ELF-1 (cell line): ENCODE measurements at regions not wholly inside any gene's neighbourhood (a gene's known extent, or its start where the extent isn't known, plus 50 kb on each side); places are given as distances from the start of the nearest gene placed in this dataset.
"Not testable (repeated sequence)": the region's sequence is repeated elsewhere in the genome, so short reads cannot be mapped to it uniquely, and the experiment has no call there.

Experiments used
- DNase-seq: peaks from one replicate; pipeline ENCODE4 v3.0.0-alpha.2; 2016; ENCODE audit warnings: low read depth, low spot score

DNA sequence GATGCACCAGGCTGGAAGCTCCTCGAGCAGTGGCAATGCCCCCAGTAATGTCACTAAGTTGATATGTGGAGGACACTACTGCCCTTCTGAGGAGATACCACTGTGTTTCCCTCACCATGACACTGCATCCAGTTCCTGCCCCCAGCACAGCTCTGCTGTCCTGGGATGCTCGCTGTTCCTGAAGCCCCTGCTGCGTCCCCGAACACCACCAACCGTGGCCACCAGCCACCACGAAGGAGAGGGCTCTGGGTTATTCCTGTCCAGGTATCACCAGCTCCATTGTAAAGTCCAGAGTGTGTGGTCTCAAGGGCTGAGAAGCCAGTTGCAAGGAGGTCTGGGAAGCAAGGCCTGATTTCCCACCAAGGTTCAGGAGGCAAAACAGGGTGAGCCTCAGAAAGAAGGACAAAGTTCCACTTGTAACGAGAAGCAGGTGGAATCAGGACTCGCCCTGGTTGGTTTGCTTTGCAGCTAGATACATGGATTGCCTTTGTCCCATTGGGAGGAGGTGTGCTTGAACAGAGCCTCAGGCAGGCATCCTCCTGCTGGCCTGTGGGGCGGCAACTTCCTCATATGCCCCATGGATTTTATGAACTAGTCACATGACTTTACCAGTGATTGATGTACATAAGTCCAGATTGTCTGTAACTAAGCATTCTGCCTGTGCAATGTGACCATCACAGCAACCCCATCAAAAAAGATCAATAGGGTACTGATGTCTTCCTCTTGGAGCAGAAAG is 427.0 kb upstream of the VSTM2A start:
- DNase-seq, result no peak

DNA sequence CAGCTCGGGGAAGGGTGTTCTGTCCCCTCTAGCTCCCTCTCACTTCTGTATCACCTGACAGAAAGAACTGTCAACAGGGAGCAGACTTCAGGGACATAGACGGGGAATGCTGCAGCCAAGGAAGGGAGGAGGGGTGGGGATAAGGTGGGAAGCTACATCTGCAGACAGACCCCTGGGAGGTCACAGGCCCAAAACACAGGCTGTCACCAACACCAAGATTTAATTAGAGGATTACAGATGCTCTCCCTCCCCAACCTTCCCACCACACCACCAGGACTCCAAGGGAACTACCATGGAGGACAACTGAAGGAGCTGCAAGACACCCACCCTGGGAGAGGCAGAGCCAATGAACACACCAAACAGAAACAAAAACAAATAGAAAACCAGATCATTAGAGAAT is 425.2 kb upstream of the VSTM2A start:
- peak; percentile 3 for DNase-seq

DNA sequence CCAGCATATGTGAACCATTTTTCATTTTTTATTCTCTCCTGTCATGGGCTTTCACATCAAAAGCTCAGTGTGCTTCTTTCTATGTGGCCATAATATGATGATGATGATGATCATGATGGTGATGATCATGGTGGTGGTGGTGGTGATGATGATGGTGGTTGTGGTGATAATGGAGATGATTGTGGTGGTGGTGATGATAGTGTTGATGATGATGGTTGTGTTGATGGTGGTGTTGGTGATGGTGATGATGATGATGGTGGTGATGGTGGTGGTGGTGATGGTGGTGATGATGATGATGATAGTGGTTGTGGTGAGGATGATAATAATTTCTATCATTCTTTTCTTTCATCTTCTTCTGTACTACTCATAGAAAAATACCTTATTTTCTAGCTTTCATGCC is 413.1 kb upstream of the VSTM2A start:
- DNase-seq, result no peak

DNA sequence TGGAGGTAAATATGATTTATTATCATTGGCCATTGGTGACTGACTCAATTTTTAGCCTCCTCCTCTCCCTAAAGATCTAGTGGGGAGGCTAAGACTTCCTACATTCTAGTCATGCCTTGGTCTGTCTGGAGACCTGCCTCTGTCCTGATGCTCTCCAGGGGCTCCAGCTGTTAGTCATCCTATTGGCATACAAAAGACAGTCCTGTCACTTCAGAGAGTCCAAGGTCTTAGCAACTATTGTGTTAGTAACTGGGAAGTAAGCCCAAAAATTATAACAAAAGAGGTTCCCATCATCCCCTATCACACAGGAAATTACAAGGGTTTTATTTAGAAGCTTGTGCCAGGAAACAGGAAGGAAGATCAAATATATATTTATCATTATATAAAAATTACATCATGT is 400.6 kb upstream of the VSTM2A start:
- DNase-seq, result no peak

DNA sequence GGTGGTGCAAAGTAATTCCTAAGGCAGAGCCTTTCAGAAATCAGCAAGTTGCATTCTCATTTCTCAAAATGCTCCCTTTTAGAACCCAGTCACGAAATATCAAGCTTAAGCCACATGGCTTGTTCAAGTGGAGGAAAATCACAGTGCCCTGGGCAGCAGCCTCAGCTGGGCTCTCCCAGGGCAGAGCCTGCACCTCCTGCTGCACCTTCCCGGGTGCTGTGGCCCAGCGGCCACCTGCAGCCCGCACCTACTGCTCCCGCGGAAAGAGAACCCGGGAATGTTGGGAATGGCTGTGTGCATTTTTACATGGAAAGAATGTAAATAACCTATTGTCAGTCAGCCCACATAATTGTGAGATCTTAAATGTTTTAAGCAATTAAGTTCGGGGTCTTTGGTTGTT is 396.5 kb upstream of the VSTM2A start:
- no peak for DNase-seq

DNA sequence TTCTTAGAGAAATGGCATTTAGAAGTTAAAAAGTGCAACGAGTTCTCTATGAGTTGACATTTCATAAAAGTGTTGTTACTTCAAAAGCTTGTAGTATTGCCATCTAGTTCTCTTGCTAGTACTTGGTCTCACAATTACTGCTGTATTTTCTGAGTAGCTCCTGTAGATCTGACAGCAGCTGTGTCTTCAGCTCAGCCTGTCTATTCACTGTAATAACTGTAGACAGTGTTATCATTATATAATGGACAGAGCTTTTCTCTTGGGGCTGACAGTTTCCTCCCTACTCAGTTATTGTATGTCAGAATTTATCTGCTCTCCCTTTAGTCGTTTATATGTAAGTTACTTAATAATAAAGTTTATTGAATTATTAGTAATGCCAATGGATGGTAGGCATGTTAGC is 388.7 kb upstream of the VSTM2A start:
- no peak for DNase-seq

DNA sequence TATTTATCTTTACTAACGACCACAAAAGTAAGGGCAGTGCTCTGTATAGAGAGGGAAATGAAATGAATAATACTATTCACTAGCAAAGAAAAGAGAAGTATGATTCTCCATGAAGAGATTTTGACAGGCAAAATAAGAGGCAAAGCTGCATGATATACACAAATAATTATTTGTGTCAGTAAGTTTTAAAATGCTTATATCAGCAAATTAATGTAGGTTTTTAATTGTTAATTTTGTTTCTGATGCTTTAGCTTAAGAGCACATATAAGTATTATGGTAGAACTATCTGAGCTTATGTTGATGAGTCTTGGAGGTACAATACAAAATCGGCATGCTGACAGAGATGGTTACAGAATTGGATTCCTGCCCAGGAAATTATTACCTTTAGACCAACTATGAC is 383.1 kb upstream of the VSTM2A start:
- DNase-seq, result no peak

DNA sequence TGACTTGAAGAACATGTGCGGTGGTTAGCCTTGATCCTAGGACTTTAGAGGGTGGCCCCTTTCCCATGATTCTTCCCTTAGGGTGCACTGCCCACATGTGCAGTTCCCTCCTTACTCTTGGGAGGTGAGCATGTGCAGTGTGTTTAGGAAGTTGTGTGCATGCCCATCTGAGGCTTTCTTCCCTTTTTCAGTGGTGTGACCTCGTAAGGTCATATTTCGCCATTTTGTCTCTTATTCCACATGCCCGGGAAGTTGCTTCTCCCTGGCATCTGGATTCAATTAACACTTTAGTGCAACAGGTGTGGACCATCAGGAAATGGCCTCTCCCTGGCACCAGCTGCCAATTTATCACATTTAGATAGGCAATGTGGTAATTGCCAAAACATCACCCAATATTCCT is 380.6 kb upstream of the VSTM2A start:
- DNase-seq, result no peak

DNA sequence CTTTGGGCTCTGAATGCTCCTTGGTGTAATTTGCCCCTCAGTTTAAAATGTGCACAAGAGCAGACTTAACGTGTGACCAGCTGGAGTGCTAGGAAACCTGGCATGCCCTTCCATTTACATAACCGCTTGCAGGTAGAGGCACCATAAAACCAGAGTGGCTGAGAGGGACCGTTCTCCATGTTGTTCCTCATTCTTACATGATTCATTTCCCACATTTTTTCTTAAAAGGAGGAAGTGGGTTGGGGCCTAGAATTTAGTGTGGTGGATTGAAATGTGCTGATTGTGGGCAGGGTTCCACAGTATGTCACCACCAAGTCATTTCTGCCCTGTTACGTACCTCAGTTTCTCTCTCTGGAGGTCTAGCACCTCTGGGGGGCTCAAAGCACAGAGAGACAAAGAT is 375.8 kb upstream of the VSTM2A start:
- no peak for DNase-seq

DNA sequence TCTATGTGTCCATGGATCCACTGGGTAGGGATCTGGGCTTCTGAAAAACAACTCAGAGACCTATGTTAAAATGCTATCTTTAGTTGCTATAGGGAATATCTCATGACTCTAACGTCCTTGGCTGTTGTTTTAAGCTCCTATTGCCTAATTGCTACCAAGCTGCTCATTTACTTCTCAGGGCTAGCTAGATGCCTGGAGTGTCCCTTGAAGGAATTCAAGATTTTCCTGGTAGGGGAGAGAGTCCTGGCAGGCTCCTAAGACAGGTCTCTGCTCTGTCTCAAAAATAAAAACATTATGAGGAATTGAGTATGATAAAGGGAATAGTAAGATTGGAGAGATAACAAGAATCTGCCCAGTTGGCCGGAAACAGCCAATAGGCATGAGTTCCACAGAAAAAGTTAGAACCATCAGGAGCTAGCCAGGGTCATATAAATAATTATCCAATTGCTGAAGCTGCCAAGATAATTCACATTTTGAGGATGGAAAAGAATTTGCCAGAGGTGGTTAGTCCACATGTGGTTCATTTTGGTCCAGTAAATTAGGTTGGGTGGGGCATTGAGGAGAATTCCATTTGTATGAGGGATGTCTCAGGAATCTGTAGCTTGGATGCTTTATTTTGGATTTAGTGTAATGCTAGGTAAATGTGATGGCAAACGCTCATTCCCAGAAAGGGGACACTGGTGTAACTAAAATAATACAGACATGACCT is 362.7 kb upstream of the VSTM2A start:
- DNase-seq, result no peak

DNA sequence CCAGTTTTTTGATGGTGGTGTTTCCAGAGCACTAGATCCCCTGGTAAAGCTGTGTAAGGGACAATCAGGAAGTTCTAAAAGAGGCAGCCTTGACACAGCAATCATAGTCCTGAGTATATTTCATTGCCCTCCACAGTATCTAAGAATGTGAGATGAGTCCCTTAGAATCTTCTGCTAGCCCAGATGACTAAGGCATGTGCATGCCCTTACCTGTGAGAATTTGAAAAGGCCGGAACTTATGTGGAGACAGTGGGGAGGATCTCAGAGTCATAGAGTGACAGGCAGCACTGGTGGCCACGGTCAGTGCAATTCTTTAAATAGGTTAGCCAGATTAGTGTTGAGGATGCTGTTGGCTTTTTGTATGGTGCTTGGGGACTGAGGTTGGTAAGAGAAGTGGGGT is 361.4 kb upstream of the VSTM2A start:
- no peak for DNase-seq

DNA sequence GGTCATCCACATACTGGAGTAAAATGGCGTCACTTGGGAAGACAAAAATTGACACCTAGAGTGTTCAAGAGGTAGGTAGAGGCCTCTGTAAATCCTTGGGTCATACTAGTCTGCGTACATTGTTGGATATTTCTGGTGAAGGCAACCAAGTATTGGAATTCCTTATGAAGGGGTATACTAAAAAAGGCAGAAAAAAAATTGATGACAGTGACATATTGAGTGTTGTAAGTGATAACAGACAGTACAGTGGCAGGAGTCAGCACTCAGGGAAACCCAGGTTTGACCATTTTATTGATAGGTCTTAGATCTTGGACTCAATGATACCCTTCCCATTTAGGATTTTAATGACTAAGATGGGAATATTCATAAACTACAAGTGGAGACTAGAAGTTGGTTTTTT is 359.1 kb upstream of the VSTM2A start:
- no peak for DNase-seq

DNA sequence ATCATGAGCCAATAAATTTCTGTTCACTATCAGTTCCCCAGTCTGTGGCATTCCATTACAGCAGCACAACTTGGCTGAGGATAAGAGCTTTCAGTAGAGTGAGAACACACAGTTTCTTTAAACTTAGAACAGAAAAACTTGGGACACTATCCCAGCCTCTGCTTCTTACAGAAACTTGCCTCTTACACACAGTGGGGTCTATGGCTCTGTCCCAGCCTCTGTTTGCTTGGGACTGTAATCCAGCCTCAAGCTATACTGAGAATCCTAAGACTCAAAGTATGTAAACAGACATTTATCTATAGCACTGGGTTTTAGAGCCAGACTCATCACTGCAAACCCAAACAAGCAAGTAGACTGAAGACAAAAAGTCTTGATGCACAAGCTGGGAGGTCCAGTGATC is 355.8 kb upstream of the VSTM2A start:
- DNase-seq, result no peak

DNA sequence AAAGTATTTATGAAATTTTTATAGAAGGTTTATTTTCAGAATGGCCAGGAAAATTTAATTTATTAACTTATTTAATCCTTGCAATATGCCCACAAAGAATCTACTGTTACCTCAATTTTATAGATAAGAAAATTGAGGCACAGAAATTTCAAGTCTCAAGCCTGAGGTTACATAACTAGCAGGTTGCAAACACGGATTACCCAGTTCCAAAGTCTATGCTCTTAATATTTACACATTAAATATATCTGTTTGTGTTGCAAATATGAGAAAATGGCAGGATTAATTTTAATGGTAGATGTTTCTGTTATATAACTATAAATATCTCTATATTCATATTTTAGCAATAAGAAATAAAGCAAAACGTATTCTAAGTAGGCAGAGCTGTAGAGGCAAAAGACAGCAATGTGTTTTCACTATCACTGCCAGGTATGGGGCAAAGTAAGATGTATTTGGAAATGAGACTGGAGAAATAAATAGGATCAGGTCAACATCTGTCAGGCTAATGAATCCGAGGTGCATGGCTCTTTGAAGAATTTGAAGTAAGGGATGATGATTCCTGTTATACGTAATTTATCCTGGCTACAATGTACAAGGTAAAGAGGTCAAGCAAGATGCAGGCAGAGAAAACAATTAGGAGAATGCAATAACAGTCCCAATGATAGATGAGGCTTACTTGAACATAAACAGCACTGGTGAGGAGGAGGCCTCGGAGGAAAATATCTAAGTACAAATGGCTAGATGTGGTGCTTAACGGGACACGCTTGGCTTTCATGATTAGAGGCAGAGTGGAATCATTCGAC is 354.1 kb upstream of the VSTM2A start:
- no peak for DNase-seq

DNA sequence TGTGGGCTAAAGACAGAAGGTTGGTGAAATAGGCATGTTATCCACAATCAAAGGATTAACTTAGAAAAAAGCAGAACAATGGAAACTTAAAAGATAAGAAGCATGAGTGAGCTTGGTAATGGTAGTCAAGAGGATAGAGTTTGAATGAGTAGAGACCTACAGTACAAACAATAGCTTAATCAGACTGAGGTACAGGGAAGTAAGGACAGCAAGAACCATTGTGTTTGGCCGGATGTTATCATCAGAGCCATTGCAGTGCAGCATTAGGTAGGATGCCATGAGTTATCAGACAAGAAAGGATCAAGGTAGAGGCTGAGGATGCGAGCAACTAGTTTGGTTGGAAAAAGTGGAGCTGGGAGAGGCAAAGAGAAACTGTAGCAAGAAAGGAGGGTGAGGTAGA is 353.3 kb upstream of the VSTM2A start:
- DNase-seq, result no peak

DNA sequence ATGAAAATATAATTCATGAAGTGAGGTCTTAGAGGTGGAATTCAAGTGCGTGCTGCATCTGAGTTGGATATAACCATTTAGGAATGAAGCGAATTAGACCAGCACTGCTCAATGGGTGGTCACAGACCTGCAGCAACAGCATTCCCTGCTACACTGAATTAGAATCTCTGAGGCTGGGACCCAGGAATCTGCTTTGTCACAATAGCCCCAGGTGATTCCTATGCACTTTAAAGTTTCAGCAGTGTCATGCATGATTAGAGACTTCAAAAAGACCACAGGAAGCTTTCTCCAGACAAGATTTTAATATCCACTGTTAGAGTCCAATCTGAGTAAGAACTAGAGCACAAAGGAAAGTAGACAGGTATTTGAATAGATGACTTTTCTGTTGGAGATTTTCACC is 352.8 kb upstream of the VSTM2A start:
- peak; percentile 79 for DNase-seq

DNA sequence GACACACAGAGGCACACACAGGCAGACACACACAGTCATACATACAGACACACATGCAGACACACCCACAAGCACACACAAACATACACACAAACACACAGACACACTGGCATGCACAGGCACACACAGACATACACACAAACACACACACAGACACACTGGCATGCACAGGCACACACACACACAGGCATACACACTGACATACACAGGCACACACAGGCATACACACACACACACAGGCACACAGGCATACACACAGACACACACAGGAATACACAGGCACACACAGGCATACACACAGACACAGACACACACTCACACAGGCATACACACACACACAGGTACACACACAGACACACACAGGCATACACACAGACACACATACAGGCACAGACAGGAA is 340.7 kb upstream of the VSTM2A start:
- no peak for DNase-seq

DNA sequence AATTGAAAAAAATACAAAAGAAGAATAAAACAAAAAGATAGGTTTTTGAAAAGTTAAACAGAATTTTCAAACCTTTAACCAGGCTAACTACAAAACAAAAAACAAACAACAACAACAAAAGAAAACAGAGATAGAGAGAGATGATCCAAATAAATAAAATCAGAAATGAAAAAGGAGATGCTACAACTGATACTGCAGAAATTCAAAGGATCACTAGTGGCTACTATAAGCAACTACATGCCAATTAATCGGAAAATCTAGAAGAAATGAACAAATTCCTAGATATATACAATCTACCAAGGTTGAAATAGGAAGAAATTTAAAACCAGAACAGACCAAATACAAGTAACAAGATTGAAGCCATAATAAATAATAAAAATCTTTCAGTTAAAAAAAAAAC is 326.8 kb upstream of the VSTM2A start:
- no peak for DNase-seq

DNA sequence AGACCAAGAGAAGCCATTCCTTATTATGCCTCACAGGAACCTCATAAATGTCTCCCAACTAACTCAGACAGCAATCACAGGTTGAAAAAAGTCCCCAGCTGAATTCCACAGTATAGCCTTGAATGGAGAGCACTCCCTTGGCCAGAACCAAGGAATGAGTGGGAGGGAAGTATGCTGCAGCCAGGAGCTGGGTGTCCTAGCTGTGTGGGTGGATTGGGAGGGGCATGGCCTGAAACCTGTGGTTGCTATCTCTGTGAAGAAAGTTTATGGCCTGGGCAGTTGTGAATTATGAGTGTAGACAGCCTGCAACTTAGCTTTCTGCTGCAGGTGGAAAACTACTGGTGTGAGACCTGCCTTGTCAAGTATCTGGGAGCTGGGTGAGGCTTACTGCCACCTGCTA is 316.1 kb upstream of the VSTM2A start:
- DNase-seq, result not testable (repeated sequence)

DNA sequence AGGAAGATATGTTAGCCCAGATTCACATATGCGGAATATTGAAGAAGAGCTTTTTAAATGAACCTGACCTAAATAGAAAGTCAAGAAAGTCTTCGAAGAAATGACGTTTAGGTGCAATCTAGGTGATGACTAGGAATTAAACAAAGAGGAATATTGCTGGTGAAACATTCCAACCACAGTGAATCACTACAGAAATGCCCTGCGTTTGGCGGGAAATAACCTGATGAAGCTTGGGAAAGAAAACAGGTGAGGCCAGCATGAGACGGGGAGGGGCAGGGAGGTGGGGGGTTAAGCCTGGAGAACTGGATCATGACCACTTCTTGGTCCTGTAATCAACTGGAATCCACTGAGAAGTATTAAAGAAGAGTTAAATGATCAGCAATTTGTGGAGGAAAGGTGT is 299.4 kb upstream of the VSTM2A start:
- no peak for DNase-seq

DNA sequence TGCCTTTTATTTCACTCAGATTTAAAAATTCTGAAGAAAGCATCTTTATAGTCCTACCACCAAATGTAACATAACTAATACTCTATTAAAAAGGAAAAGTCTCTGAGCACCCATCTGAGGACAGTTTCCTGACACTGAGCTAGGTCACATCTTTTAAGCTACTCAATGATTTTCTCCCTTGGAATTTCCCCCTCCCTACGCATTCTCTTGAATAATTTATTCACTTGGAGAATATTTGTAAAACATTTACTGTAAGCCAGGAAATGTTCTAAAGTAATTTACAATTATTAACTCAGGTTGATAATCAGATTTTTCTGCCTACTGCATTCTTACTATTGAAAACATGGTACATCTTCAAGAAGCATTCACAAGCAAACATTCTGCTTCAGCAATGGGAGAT is 297.2 kb upstream of the VSTM2A start:
- no peak for DNase-seq

DNA sequence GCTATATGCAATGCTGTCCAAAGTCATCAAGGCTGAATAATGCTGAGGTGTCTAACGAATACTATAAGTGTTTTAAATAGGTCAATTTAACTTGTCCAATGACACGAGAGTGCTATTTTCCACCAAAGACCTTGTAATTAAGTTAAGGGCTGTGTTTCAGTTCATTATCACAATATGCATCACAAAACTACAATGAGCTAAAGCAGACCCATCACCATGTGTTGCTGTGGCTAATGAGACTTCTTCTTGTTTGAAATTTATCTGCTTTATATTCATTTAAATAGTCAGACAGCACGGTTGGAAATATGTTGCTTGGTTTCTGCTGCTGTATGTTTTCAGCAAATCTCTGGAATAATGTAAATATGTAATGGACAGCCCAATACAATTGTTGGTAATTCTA is 292.5 kb upstream of the VSTM2A start:
- DNase-seq, result no peak
